ENCODE measurements at regions not wholly inside any gene's neighbourhood (a gene's known extent, or its start where the extent isn't known, plus 50 kb on each side); places are given as distances from the start of the nearest gene placed in this dataset.

DNA sequence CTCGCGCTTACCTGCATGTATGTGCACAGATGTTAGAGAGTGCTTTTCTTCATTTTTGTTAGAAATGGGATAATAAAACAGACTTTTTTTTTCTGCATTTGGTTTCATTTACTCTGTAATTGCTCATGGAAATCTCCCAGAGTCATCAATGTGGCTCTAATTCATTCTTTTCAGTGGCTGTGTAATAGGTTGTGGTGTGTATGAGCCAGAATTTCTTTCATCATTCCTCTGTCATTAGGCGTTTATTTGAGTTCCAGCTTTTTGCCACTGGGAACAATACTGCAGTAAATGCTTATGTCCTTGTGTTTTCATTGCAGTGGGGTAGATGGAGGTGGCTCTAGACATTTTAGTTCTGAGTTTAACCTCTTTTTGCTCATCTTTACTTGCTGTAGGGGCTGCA, 118.9 kb downstream of the NXNL2 start:
- no peaks in the 10 kb centered on the region for H3K9me3 ChIP-seq (ENCODE audit: control insufficient read depth, insufficient read depth, low read length)
- no peaks in the 10 kb centered on the region for H3K27me3 ChIP-seq (ENCODE audit: control insufficient read depth, insufficient read depth, low read length)
- H3K4me3 ChIP-seq (ENCODE audit: low read depth, low read length) = no peak overlapping the region
- no CpG with 5 or more reads among the region's 3 CpGs for WGBS (ENCODE audit: insufficient coverage)
- H3K27ac ChIP-seq (ENCODE audit: low read depth, low read length) = no peak overlapping the region
- peak in 2 of 6 donors; percentile 21 to 89 for DNase-seq (ENCODE audit: low read depth in 4 of 6, low spot score in 6 of 6)
- H3K4me1 ChIP-seq (ENCODE audit: control insufficient read depth, insufficient read depth, low read length) = no peaks in the 10 kb centered on the region
- no peaks in the 10 kb centered on the region for H3K36me3 ChIP-seq (ENCODE audit: control insufficient read depth, insufficient read depth, low read length)

GRCh38 chr9:88657893-88658292, 122.9 kb downstream of the NXNL2 start:
- no peaks in the 10 kb centered on the region for H3K27me3 ChIP-seq (ENCODE audit: control insufficient read depth, insufficient read depth, low read length)
- no peak overlapping the region for H3K27ac ChIP-seq (ENCODE audit: low read depth, low read length)
- 46% methylated on average over 2 of the region's 2 CpGs for WGBS (ENCODE audit: insufficient coverage)
- no peak overlapping the region for H3K4me3 ChIP-seq (ENCODE audit: low read depth, low read length)
- H3K9me3 ChIP-seq (ENCODE audit: control insufficient read depth, insufficient read depth, low read length) = no peaks in the 10 kb centered on the region
- H3K36me3 ChIP-seq (ENCODE audit: control insufficient read depth, insufficient read depth, low read length) = no peaks in the 10 kb centered on the region
- no peak for DNase-seq (ENCODE audit: low read depth in 4 of 6, low spot score in 6 of 6)
- no peaks in the 10 kb centered on the region for H3K4me1 ChIP-seq (ENCODE audit: control insufficient read depth, insufficient read depth, low read length)

- peak in 2 of 6 donors; percentile 56 to 76 for DNase-seq (ENCODE audit: low read depth in 4 of 6, low spot score in 6 of 6)
Measured at GRCh38 chr9:88658311-88658822, 123.4 kb downstream of the NXNL2 start.

GRCh38 chr9:88659126-88659525, 124.1 kb downstream of the NXNL2 start:
- H3K4me3 ChIP-seq (ENCODE audit: low read depth, low read length) = no peak overlapping the region
- H3K9me3 ChIP-seq (ENCODE audit: control insufficient read depth, insufficient read depth, low read length) = no peaks in the 10 kb centered on the region
- H3K27ac ChIP-seq (ENCODE audit: low read depth, low read length) = no peak overlapping the region
- 83% methylated on average over 1 of the region's 2 CpGs for WGBS (ENCODE audit: insufficient coverage)
- DNase-seq (ENCODE audit: low read depth in 4 of 6, low spot score in 6 of 6) = no peak
- H3K4me1 ChIP-seq (ENCODE audit: control insufficient read depth, insufficient read depth, low read length) = no peaks in the 10 kb centered on the region
- H3K36me3 ChIP-seq (ENCODE audit: control insufficient read depth, insufficient read depth, low read length) = no peaks in the 10 kb centered on the region
- H3K27me3 ChIP-seq (ENCODE audit: control insufficient read depth, insufficient read depth, low read length) = no peaks in the 10 kb centered on the region

More at GRCh38 chr9:88658311-88658822, 123.4 kb downstream of the NXNL2 start:
- 28% methylated on average over 4 of the region's 7 CpGs for WGBS (ENCODE audit: insufficient coverage)
- Histone ChIP-seq H3K4me1 (ENCODE audit: control insufficient read depth, insufficient read depth, low read length) (no peaks in the 10 kb centered on the region), H3K27me3 (ENCODE audit: control insufficient read depth, insufficient read depth, low read length) (no peaks in the 10 kb centered on the region), H3K27ac (ENCODE audit: low read depth, low read length) (peak overlapping the region; percentile 11), H3K4me3 (ENCODE audit: low read depth, low read length) (no peak overlapping the region), H3K9me3 (ENCODE audit: control insufficient read depth, insufficient read depth, low read length) (no peaks in the 10 kb centered on the region), H3K36me3 (ENCODE audit: control insufficient read depth, insufficient read depth, low read length) (no peaks in the 10 kb centered on the region)

DNA sequence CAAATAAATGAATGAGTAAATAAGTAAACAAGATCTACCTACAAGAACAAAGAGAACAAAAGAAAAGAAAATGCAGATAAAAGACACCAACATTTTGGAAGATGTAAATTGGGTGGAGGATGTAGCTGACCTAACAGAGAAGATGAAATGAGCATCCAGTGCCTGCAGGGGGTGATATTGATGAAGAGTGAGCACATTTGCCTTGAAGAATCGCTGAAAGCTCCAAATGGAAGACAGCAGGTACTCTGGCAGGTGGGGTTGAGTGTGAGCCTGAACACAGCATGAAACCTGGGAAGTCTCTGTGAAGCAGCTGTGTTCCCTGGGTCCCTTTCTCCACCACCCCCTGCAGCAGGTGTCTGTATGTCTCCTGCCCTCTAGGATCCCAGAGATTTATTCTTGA, 125.6 kb downstream of the NXNL2 start:
- H3K4me3 ChIP-seq (ENCODE audit: low read depth, low read length) = no peak overlapping the region
- no peaks in the 10 kb centered on the region for H3K27me3 ChIP-seq (ENCODE audit: control insufficient read depth, insufficient read depth, low read length)
- H3K4me1 ChIP-seq (ENCODE audit: control insufficient read depth, insufficient read depth, low read length) = no peaks in the 10 kb centered on the region
- no peaks in the 10 kb centered on the region for H3K9me3 ChIP-seq (ENCODE audit: control insufficient read depth, insufficient read depth, low read length)
- no peaks in the 10 kb centered on the region for H3K36me3 ChIP-seq (ENCODE audit: control insufficient read depth, insufficient read depth, low read length)
- DNase-seq (ENCODE audit: low read depth in 4 of 6, low spot score in 6 of 6) = no peak
- H3K27ac ChIP-seq (ENCODE audit: low read depth, low read length) = no peak overlapping the region
- WGBS (ENCODE audit: insufficient coverage) = 25% methylated on average over 1 of the region's 1 CpG

DNA sequence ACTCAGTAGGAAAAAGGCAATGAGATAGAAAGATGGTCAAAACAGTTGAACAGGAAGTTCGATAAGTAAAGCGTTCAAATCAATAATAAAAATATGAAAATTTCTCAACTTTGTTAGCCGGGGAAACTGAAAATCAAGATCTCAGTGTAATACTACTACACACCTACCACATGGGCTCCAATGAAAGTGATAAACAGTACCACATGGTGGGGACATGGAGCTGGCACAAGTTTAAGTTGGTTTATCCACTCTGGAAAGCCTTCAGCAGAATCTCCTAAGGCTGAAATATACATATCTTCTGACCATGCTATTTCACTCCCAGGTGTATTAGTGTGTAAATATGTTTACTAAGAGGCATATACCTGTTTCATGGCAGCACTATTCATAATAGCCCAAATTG, 126.8 kb downstream of the NXNL2 start:
- Histone ChIP-seq H3K9me3 (ENCODE audit: control insufficient read depth, insufficient read depth, low read length) (no peaks in the 10 kb centered on the region), H3K4me3 (ENCODE audit: low read depth, low read length) (no peak overlapping the region), H3K27me3 (ENCODE audit: control insufficient read depth, insufficient read depth, low read length) (no peaks in the 10 kb centered on the region), H3K27ac (ENCODE audit: low read depth, low read length) (no peak overlapping the region), H3K4me1 (ENCODE audit: control insufficient read depth, insufficient read depth, low read length) (no peaks in the 10 kb centered on the region), H3K36me3 (ENCODE audit: control insufficient read depth, insufficient read depth, low read length) (no peaks in the 10 kb centered on the region)
- no peak for DNase-seq (ENCODE audit: low read depth in 4 of 6, low spot score in 6 of 6)
- WGBS (ENCODE audit: insufficient coverage) = no CpG with 5 or more reads among the region's 3 CpGs

DNA sequence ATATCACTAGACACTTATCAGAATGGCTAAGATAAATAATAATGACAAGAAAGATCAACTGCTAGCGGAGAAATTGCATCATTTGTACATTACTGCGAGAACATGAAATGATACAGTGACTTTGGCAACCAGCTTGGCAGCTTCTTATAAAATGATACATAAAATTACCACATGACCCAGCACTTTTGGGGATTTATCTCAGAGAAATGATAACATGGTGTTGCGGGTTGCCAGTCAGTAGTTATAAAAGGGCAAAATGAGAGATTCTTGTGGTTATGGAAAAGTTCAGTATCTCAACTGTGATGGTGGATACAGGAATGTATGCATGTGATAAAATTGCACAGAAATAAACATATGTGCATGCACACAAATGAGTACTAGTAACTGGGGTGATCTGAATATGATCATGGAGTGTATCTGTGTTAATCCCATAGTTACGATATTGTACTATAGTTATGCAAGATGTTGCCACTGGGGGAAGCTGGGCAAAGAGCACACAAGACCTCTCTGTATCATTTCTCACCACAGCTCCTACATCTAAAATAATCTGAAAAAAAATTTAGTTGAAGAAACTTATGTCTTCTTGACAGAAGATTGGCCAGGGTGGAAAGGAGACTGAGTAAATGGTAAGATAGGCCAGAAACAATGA, 128.9 kb downstream of the NXNL2 start:
- Histone ChIP-seq H3K9me3 (ENCODE audit: control insufficient read depth, insufficient read depth, low read length) (no peaks in the 10 kb centered on the region), H3K4me3 (ENCODE audit: low read depth, low read length) (no peak overlapping the region), H3K36me3 (ENCODE audit: control insufficient read depth, insufficient read depth, low read length) (no peaks in the 10 kb centered on the region), H3K27me3 (ENCODE audit: control insufficient read depth, insufficient read depth, low read length) (no peaks in the 10 kb centered on the region), H3K4me1 (ENCODE audit: control insufficient read depth, insufficient read depth, low read length) (no peaks in the 10 kb centered on the region), H3K27ac (ENCODE audit: low read depth, low read length) (no peak overlapping the region)
- 100% methylated on average over 1 of the region's 4 CpGs for WGBS (ENCODE audit: insufficient coverage)
- DNase-seq (ENCODE audit: low read depth in 4 of 6, low spot score in 6 of 6) = no peak

- no peak for DNase-seq (ENCODE audit: low read depth in 4 of 6, low spot score in 6 of 6)
- no peak overlapping the region for H3K4me3 ChIP-seq (ENCODE audit: low read depth, low read length)
- no peaks in the 10 kb centered on the region for H3K27me3 ChIP-seq (ENCODE audit: control insufficient read depth, insufficient read depth, low read length)
- no peaks in the 10 kb centered on the region for H3K9me3 ChIP-seq (ENCODE audit: control insufficient read depth, insufficient read depth, low read length)
- WGBS (ENCODE audit: insufficient coverage) = 55% methylated on average over 8 of the region's 8 CpGs
- no peaks in the 10 kb centered on the region for H3K36me3 ChIP-seq (ENCODE audit: control insufficient read depth, insufficient read depth, low read length)
- no peak overlapping the region for H3K27ac ChIP-seq (ENCODE audit: low read depth, low read length)
- H3K4me1 ChIP-seq (ENCODE audit: control insufficient read depth, insufficient read depth, low read length) = no peaks in the 10 kb centered on the region
Measured at GRCh38 chr9:88664773-88665172, 129.8 kb downstream of the NXNL2 start.

GRCh38 chr9:88672874-88673689, 138.1 kb downstream of the NXNL2 start:
- Histone ChIP-seq H3K27ac (ENCODE audit: low read depth, low read length) (no peak overlapping the region), H3K36me3 (ENCODE audit: control insufficient read depth, insufficient read depth, low read length) (no peaks in the 10 kb centered on the region), H3K27me3 (ENCODE audit: control insufficient read depth, insufficient read depth, low read length) (no peaks in the 10 kb centered on the region), H3K4me3 (ENCODE audit: low read depth, low read length) (no peak overlapping the region), H3K4me1 (ENCODE audit: control insufficient read depth, insufficient read depth, low read length) (no peaks in the 10 kb centered on the region), H3K9me3 (ENCODE audit: control insufficient read depth, insufficient read depth, low read length) (no peaks in the 10 kb centered on the region)
- no peak for DNase-seq (ENCODE audit: low read depth in 4 of 6, low spot score in 6 of 6)
- 79% methylated on average over 9 of the region's 12 CpGs for WGBS (ENCODE audit: insufficient coverage)

DNA sequence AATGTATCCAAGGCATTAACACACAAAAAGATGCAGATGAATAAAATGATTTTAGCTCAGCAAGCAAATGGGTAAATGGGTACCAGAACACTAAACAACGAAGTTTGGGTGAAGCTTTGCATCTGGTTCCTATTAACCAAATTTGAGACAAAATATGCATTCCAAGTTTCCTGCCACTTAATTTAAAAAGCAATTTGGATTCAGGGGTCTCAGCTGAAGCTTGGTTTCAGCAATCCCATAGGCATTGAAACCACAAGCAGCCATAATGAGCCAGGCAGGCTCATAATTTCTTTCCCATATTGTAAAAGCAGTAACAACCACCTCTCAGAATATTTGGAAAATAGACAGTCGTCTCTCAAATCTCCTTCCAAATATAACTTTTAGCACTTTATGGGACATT, 138.9 kb downstream of the NXNL2 start:
- peaks cover 6% of the 10 kb centered on the region for H3K4me1 ChIP-seq (ENCODE audit: control insufficient read depth, insufficient read depth, low read length)
- no peaks in the 10 kb centered on the region for H3K36me3 ChIP-seq (ENCODE audit: control insufficient read depth, insufficient read depth, low read length)
- H3K4me3 ChIP-seq (ENCODE audit: low read depth, low read length) = no peak overlapping the region
- no peaks in the 10 kb centered on the region for H3K27me3 ChIP-seq (ENCODE audit: control insufficient read depth, insufficient read depth, low read length)
- no peak for DNase-seq (ENCODE audit: low read depth in 4 of 6, low spot score in 6 of 6)
- no peak overlapping the region for H3K27ac ChIP-seq (ENCODE audit: low read depth, low read length)
- 73% methylated on average over 1 of the region's 2 CpGs for WGBS (ENCODE audit: insufficient coverage)
- H3K9me3 ChIP-seq (ENCODE audit: control insufficient read depth, insufficient read depth, low read length) = no peaks in the 10 kb centered on the region

All from spinal cord (tissue), 9 donors.